ENCODE measurements at regions not wholly inside any gene's neighbourhood (a gene's known extent, or its start where the extent isn't known, plus 50 kb on each side); places are given as distances from the start of the nearest gene placed in this dataset.

DNA sequence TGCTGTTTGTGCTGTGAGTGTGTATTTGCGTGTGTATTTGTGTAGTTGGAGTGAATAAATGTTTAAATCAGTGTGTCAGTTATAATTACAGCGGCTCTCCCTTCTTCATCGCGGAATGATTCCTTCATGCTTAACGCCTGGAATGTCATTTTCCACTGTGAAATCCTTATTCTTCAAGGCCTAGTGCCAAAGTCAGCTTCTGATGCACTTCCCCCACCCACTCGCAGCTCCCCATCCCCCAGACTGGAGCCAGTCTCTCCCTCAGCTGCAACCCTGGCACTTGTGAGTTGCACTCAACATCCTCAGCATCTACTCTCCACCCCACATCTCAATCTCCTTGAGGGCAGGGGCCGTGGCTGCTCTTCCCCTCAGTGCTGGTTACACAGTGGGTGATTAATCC, 583.0 kb downstream of the BCOR start:
- Histone ChIP-seq H3K9me2 (no peaks in the 10 kb centered on the region), H2AFZ (ENCODE audit: low read depth) (no peak overlapping the region), H3K27ac (ENCODE audit: low read depth in 2 of 2, low read length in 1 of 2) (no peak overlapping the region), H3K79me2 (ENCODE audit: insufficient read depth) (no peaks in the 10 kb centered on the region), H4K20me1 (ENCODE audit: insufficient read depth) (no peaks in the 10 kb centered on the region), H3K27me3 (ENCODE audit: insufficient read depth) (peaks cover 18% of the 10 kb centered on the region; the same call in 1 of the 2 replicates), H3K4me3 (ENCODE audit: low read depth in 2 of 2, low read length in 1 of 2) (no peak overlapping the region), H3K9ac (no peak overlapping the region), H3K36me3 (replicated peaks in 1 of 2; ENCODE audit: control insufficient read depth in 1 of 2, insufficient read depth in 2 of 2, low read length in 1 of 2) (no peaks in the 10 kb centered on the region), H3F3A (replicated peaks; ENCODE audit: insufficient read depth) (no peaks in the 10 kb centered on the region), H3K9me3 (no peaks in the 10 kb centered on the region), H3K4me1 (ENCODE audit: control insufficient read depth in 1 of 2, insufficient read depth in 2 of 2, low read depth in 1 of 2, low read length in 1 of 2) (peaks cover 0 to 21% of the 10 kb centered on the region in 2 experiments; a peak in 1 of 4 replicates), H3K4me2 (no peak overlapping the region)
- 26% methylated on average over 7 of the region's 7 CpGs for WGBS (ENCODE audit: low lambda C conversion rate)
- CTCF ChIA-PET, result no interaction called here
- POLR2A ChIA-PET, result no interaction called here
- TF ChIP-seq, protein P1, sequence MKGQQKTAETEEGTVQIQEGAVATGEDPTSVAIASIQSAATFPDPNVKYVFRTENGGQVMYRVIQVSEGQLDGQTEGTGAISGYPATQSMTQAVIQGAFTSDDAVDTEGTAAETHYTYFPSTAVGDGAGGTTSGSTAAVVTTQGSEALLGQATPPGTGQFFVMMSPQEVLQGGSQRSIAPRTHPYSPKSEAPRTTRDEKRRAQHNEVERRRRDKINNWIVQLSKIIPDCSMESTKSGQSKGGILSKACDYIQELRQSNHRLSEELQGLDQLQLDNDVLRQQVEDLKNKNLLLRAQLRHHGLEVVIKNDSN (IDR thresholded peaks at IDR 0.05; ENCODE audit: borderline replicate concordance, low read depth), result no peak
- no peak for TF ChIP-seq RFX5 (IDR thresholded peaks at IDR 0.05; ENCODE audit: low read length)
- TF ChIP-seq TAF1 (IDR thresholded peaks at IDR 0.05; ENCODE audit: borderline replicate concordance, low read depth, low read length), result no peak
- no peak for TF ChIP-seq FOXJ3 (CRISPR knock-in tag; IDR thresholded peaks at IDR 0.05)
- no peak for TF ChIP-seq SIN3A (IDR thresholded peaks at IDR 0.05; ENCODE audit: borderline replicate concordance, low read depth, low read length)
- no peak for DNase-seq

DNA sequence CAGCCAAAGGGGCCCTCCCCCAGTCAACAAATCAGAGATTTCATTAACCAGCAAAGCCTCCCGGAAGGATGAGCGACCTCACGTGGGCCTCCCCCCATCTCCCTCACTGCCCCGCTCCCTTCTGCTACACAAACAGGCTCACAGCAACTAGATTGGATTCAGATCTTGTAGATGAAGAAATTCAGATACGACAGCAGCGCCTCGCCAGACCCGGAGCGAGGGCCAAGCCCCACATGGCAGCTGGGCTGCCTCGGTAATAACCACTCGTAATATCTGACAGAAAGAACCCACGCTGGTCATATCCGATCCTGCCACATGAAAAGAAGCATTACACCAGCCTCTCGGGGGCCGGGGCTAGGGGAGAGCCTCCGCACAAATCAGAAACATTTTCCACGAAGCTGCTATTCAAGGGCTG, 581.3 kb downstream of the BCOR start:
- H4K20me1 ChIP-seq (ENCODE audit: insufficient read depth), result no peaks in the 10 kb centered on the region
- peaks cover 0 to 26% of the 10 kb centered on the region in 2 experiments; a peak in 1 of 4 replicates for H3K4me1 ChIP-seq (ENCODE audit: control insufficient read depth in 1 of 2, insufficient read depth in 2 of 2, low read depth in 1 of 2, low read length in 1 of 2)
- DNase-seq, result peak; percentile 30
- H3K9me2 ChIP-seq, result no peaks in the 10 kb centered on the region
- no peak overlapping the region for H3K27ac ChIP-seq (ENCODE audit: low read depth in 2 of 2, low read length in 1 of 2)
- H3K9me3 ChIP-seq, result no peaks in the 10 kb centered on the region
- no peak overlapping the region for H3K4me3 ChIP-seq (ENCODE audit: low read depth in 2 of 2, low read length in 1 of 2)
- POLR2A ChIA-PET, result no interaction called here
- no peak overlapping the region for H3K4me2 ChIP-seq
- WGBS (ENCODE audit: low lambda C conversion rate), result 10% methylated on average over 4 of the region's 17 CpGs
- no peaks in the 10 kb centered on the region for H3F3A ChIP-seq (replicated peaks; ENCODE audit: insufficient read depth)
- no peaks in the 10 kb centered on the region for H3K36me3 ChIP-seq (replicated peaks in 1 of 2; ENCODE audit: control insufficient read depth in 1 of 2, insufficient read depth in 2 of 2, low read length in 1 of 2)
- no peak overlapping the region for H3K9ac ChIP-seq
- CTCF ChIA-PET, result no interaction called here
- no peaks in the 10 kb centered on the region for H3K79me2 ChIP-seq (ENCODE audit: insufficient read depth)
- H3K27me3 ChIP-seq (ENCODE audit: insufficient read depth), result peaks cover 23% of the 10 kb centered on the region; the same call in 1 of the 2 replicates
- TF ChIP-seq MXI1 (IDR thresholded peaks at IDR 0.05; ENCODE audit: low read depth, low read length) (0 out of 2 replicates have a peak, but pooled peaks have one; percentile 21), EP300 (IDR thresholded peaks at IDR 0.05; ENCODE audit: borderline replicate concordance in 1 of 2, low read depth in 1 of 2, low read length in 1 of 2) (no peak)
- no peak overlapping the region for H2AFZ ChIP-seq (ENCODE audit: low read depth)

DNA sequence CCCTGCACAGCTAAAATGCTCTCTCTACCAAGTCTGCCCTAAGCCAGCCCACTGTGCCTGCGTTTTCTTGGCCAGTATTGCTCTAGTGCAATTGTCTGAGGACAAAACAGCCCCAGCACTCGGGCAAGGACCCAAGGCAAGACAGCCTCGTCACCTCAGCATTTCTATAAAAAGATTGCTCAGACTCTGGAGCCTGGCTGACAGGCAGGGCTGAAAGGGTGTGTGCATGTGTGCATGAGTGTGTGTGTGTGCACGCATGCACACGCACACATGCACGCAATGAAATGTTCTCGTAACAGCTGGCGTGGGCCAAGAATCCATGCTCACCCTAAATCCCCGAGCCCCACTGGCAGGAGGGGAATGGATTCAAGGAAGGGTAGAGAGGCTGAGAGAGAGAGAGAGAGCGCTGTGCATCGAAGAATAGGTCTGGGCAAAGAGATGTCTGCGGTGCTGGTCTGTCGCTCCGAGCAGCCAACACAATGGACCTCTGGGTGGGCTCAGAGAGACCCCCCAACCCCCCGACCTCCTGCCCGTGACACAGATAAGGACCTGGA, 579.2 kb downstream of the BCOR start:
- no peaks in the 10 kb centered on the region for H3K9me3 ChIP-seq
- CTCF ChIA-PET, result interaction anchor here (0.6 kb wide), 1 partner anchor 15 kb away, joined by 3 read pairs; no protein-coding TSS in a partner anchor
- peaks cover 23% of the 10 kb centered on the region; the same call in 1 of the 2 replicates for H3K27me3 ChIP-seq (ENCODE audit: insufficient read depth)
- POLR2A ChIA-PET, result no interaction called here
- no peaks in the 10 kb centered on the region for H4K20me1 ChIP-seq (ENCODE audit: insufficient read depth)
- no peaks in the 10 kb centered on the region for H3K9me2 ChIP-seq
- H3K79me2 ChIP-seq (ENCODE audit: insufficient read depth), result no peaks in the 10 kb centered on the region
- 38% methylated on average over 15 of the region's 16 CpGs for WGBS (ENCODE audit: low lambda C conversion rate)
- H3K4me1 ChIP-seq (ENCODE audit: control insufficient read depth in 1 of 2, insufficient read depth in 2 of 2, low read depth in 1 of 2, low read length in 1 of 2), result peaks cover 0 to 26% of the 10 kb centered on the region in 2 experiments; a peak in 1 of 4 replicates
- peak overlapping the region in 1 of 2 experiments; percentile 88; a peak in 2 of 4 replicates for H3K27ac ChIP-seq (ENCODE audit: low read depth in 2 of 2, low read length in 1 of 2)
- no peaks in the 10 kb centered on the region for H3K36me3 ChIP-seq (replicated peaks in 1 of 2; ENCODE audit: control insufficient read depth in 1 of 2, insufficient read depth in 2 of 2, low read length in 1 of 2)
- H3K4me2 ChIP-seq, result no peak overlapping the region
- H3F3A ChIP-seq (replicated peaks; ENCODE audit: insufficient read depth), result no peaks in the 10 kb centered on the region
- H2AFZ ChIP-seq (ENCODE audit: low read depth), result no peak overlapping the region
- no peak for TF ChIP-seq FOXJ3 (CRISPR knock-in tag; IDR thresholded peaks at IDR 0.05)
- no peak for TF ChIP-seq POLR2AphosphoS5 (IDR thresholded peaks at IDR 0.05; ENCODE audit: low read depth, low read length)
- no peak for TF ChIP-seq RXRA (IDR thresholded peaks at IDR 0.05; ENCODE audit: borderline replicate concordance, low read depth)
- no peak for TF ChIP-seq RFX5 (IDR thresholded peaks at IDR 0.05; ENCODE audit: low read length)
- TF ChIP-seq EP300 (IDR thresholded peaks at IDR 0.05; ENCODE audit: borderline replicate concordance in 1 of 2, low read depth in 1 of 2, low read length in 1 of 2), result no peak
- TF ChIP-seq FOSL2 (IDR thresholded peaks at IDR 0.05; ENCODE audit: borderline replicate concordance, low read depth), result no peak
- TF ChIP-seq, protein P2, sequence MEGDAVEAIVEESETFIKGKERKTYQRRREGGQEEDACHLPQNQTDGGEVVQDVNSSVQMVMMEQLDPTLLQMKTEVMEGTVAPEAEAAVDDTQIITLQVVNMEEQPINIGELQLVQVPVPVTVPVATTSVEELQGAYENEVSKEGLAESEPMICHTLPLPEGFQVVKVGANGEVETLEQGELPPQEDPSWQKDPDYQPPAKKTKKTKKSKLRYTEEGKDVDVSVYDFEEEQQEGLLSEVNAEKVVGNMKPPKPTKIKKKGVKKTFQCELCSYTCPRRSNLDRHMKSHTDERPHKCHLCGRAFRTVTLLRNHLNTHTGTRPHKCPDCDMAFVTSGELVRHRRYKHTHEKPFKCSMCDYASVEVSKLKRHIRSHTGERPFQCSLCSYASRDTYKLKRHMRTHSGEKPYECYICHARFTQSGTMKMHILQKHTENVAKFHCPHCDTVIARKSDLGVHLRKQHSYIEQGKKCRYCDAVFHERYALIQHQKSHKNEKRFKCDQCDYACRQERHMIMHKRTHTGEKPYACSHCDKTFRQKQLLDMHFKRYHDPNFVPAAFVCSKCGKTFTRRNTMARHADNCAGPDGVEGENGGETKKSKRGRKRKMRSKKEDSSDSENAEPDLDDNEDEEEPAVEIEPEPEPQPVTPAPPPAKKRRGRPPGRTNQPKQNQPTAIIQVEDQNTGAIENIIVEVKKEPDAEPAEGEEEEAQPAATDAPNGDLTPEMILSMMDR (IDR thresholded peaks at IDR 0.05), result no peak
- TF ChIP-seq JUND (IDR thresholded peaks at IDR 0.05), result no peak
- no peak for TF ChIP-seq SMC3 (IDR thresholded peaks at IDR 0.05; ENCODE audit: low read depth, low read length)
- TF ChIP-seq FOXM1 (IDR thresholded peaks at IDR 0.05; ENCODE audit: low read depth), result no peak
- no peak overlapping the region for H3K9ac ChIP-seq
- DNase-seq, result no peak
- no peak overlapping the region for H3K4me3 ChIP-seq (ENCODE audit: low read depth in 2 of 2, low read length in 1 of 2)
